Astrocyte (in vitro differentiated cells and primary cell): ENCODE measurements at regions not wholly inside any gene's neighbourhood (a gene's known extent, or its start where the extent isn't known, plus 50 kb on each side); places are given as distances from the start of the nearest gene placed in this dataset.
"Not testable (repeated sequence)": the region's sequence is repeated elsewhere in the genome, so short reads cannot be mapped to it uniquely, and the experiment has no call there.

Source experiments
- CTCF ChIP-seq: IDR thresholded peaks from 2 replicates; pipeline ENCODE4 v1.5.1; 2011; ENCODE audit warnings: low read depth, mild to moderate bottlenecking, inconsistent platforms, low read length, moderate library complexity; ENCODE audit not compliant: insufficient read depth
- EZH2 ChIP-seq: IDR thresholded peaks from 2 replicates; pipeline ENCODE4 v1.6.1; 2012; ENCODE audit warnings: mild to moderate bottlenecking, low read length, inconsistent platforms; ENCODE audit not compliant: insufficient read depth

- TF ChIP-seq CTCF, EZH2: not testable (repeated sequence)
Measured at GRCh38 chr17:20675707-20676106, 96.2 kb downstream of the CDRT15L2 start.
